ENCODE measurements at regions not wholly inside any gene's neighbourhood (a gene's known extent, or its start where the extent isn't known, plus 50 kb on each side); places are given as distances from the start of the nearest gene placed in this dataset.

DNA sequence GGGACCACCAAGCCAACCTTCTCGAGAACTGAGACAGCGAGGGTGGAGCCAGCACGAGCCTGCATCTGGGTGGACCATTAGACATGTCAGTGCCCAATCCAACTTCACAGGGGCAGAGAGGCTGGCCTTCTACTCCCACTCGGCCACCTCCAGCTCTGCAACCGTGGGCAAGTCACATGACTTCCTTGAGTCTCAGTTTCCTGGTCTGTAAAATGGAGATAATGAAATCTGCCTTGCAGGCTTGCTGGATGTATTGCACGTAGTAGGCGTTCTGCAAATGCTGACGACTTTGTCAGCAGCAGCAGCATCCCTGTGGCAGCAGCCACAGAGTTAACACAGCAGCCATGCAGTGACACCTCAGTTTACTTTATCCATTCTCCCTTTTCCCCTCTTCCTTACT, 208.9 kb downstream of the GLI2 start:
- Histone ChIP-seq H3K27me3 (ENCODE audit: insufficient read depth, low read depth, low read length) (no peaks in the 10 kb centered on the region), H3K79me2 (replicated peaks; ENCODE audit: insufficient read depth, low read length) (no peaks in the 10 kb centered on the region), H3K9ac (ENCODE audit: low read length) (no peak overlapping the region), H3F3A (ENCODE audit: insufficient read depth, low read length, poor library complexity, severe bottlenecking) (no peaks in the 10 kb centered on the region), H3K36me3 (ENCODE audit: insufficient read depth, low read length) (no peaks in the 10 kb centered on the region), H3K27ac (ENCODE audit: low read length) (no peak overlapping the region), H3K4me3 (ENCODE audit: low read length) (no peak overlapping the region), H2AFZ (ENCODE audit: low read depth, low read length) (no peak overlapping the region), H3K9me3 (ENCODE audit: low read length) (no peaks in the 10 kb centered on the region), H4K20me1 (ENCODE audit: insufficient read depth) (no peaks in the 10 kb centered on the region), H3K9me2 (ENCODE audit: insufficient read depth, low read length) (no peaks in the 10 kb centered on the region), H3K4me2 (ENCODE audit: low read length) (no peak overlapping the region)
- TF ChIP-seq, protein P1, sequence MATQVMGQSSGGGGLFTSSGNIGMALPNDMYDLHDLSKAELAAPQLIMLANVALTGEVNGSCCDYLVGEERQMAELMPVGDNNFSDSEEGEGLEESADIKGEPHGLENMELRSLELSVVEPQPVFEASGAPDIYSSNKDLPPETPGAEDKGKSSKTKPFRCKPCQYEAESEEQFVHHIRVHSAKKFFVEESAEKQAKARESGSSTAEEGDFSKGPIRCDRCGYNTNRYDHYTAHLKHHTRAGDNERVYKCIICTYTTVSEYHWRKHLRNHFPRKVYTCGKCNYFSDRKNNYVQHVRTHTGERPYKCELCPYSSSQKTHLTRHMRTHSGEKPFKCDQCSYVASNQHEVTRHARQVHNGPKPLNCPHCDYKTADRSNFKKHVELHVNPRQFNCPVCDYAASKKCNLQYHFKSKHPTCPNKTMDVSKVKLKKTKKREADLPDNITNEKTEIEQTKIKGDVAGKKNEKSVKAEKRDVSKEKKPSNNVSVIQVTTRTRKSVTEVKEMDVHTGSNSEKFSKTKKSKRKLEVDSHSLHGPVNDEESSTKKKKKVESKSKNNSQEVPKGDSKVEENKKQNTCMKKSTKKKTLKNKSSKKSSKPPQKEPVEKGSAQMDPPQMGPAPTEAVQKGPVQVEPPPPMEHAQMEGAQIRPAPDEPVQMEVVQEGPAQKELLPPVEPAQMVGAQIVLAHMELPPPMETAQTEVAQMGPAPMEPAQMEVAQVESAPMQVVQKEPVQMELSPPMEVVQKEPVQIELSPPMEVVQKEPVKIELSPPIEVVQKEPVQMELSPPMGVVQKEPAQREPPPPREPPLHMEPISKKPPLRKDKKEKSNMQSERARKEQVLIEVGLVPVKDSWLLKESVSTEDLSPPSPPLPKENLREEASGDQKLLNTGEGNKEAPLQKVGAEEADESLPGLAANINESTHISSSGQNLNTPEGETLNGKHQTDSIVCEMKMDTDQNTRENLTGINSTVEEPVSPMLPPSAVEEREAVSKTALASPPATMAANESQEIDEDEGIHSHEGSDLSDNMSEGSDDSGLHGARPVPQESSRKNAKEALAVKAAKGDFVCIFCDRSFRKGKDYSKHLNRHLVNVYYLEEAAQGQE (IDR thresholded peaks at IDR 0.05; ENCODE audit: borderline replicate concordance): no peak
- TF ChIP-seq POLR2AphosphoS5 (IDR thresholded peaks at IDR 0.05): no peak
- TF ChIP-seq CTCF (IDR thresholded peaks at IDR 0.05; ENCODE audit: poor library complexity, severe bottlenecking): no peak
- TF ChIP-seq RAD21 (conservative IDR thresholded peaks at IDR 0.05): no peak
- TF ChIP-seq SMC3 (conservative IDR thresholded peaks at IDR 0.05; ENCODE audit: poor library complexity): no peak

- H3F3A ChIP-seq (ENCODE audit: insufficient read depth, low read length, poor library complexity, severe bottlenecking): no peaks in the 10 kb centered on the region
- no peak overlapping the region for H3K27ac ChIP-seq (ENCODE audit: low read length)
- H3K27me3 ChIP-seq (ENCODE audit: insufficient read depth, low read depth, low read length): no peaks in the 10 kb centered on the region
- no peaks in the 10 kb centered on the region for H3K9me2 ChIP-seq (ENCODE audit: insufficient read depth, low read length)
- H3K79me2 ChIP-seq (replicated peaks; ENCODE audit: insufficient read depth, low read length): no peaks in the 10 kb centered on the region
- no peaks in the 10 kb centered on the region for H3K9me3 ChIP-seq (ENCODE audit: low read length)
- H3K4me2 ChIP-seq (ENCODE audit: low read length): no peak overlapping the region
- H2AFZ ChIP-seq (ENCODE audit: low read depth, low read length): no peak overlapping the region
- H3K9ac ChIP-seq (ENCODE audit: low read length): no peak overlapping the region
- TF ChIP-seq POLR2AphosphoS5 (IDR thresholded peaks at IDR 0.05): no peak
- TF ChIP-seq EP300 (conservative IDR thresholded peaks at IDR 0.05; ENCODE audit: poor library complexity, severe bottlenecking): no peak
- no peak for TF ChIP-seq RAD21 (conservative IDR thresholded peaks at IDR 0.05)
- TF ChIP-seq MXI1 (conservative IDR thresholded peaks at IDR 0.05; ENCODE audit: poor library complexity, severe bottlenecking): no peak
- no peak for TF ChIP-seq TAF1 (IDR thresholded peaks at IDR 0.05; ENCODE audit: low read depth)
- no peak for TF ChIP-seq CTCF (IDR thresholded peaks at IDR 0.05; ENCODE audit: poor library complexity, severe bottlenecking)
- TF ChIP-seq EZH2 (IDR thresholded peaks at IDR 0.05; ENCODE audit: borderline replicate concordance, insufficient read depth, low read length, poor library complexity, severe bottlenecking): no peak
- TF ChIP-seq, protein P1 (IDR thresholded peaks at IDR 0.05; ENCODE audit: borderline replicate concordance): no peak
- TF ChIP-seq SMC3 (conservative IDR thresholded peaks at IDR 0.05; ENCODE audit: poor library complexity): no peak
- no peak overlapping the region for H3K4me3 ChIP-seq (ENCODE audit: low read length)
- no peaks in the 10 kb centered on the region for H4K20me1 ChIP-seq (ENCODE audit: insufficient read depth)
- no peaks in the 10 kb centered on the region for H3K36me3 ChIP-seq (ENCODE audit: insufficient read depth, low read length)
Measured at GRCh38 chr2:120945091-120945490, 209.4 kb downstream of the GLI2 start.

All from neural cell (in vitro differentiated cells).